ENCODE measurements at regions not wholly inside any gene's neighbourhood (a gene's known extent, or its start where the extent isn't known, plus 50 kb on each side); places are given as distances from the start of the nearest gene placed in this dataset.

- TF ChIP-seq TAF1 (IDR thresholded peaks at IDR 0.05; ENCODE audit: low read depth, low read length) (no peak), POLR2A (IDR thresholded peaks at IDR 0.05; ENCODE audit: low read depth, low read length) (no peak)
These were observed 59.7 kb downstream of the SHANK2 start for GRCh38 chr11:71192629-71193028.

All from GM12891 (cell line).